IMR-90 (cell line): ENCODE measurements at regions not wholly inside any gene's neighbourhood (a gene's known extent, or its start where the extent isn't known, plus 50 kb on each side); places are given as distances from the start of the nearest gene placed in this dataset.

Experiments
- ATAC-seq: fragments of 200-7000 bp; cut with Tn5 transposase; 2 replicates; pipeline ENCODE4 v1.9.1; 2020; ENCODE audit warnings: low read depth, mild to moderate bottlenecking, moderate library complexity
- BruUV-seq: library from RNA; stranded (reverse); fragments of 400-500 nt; replicated peaks from 2 replicates; lab custom pipeline; 2021; lab: Mats Ljungman, UMichigan
- CTCF ChIA-PET: fragments of 300-600 bp; formaldehyde crosslinking; extraction: SDS; loops from one replicate; lab custom pipeline; 2021; ENCODE audit warnings: antibody characterized with exemption; lab: Yijun Ruan, JAX
- POLR2A ChIA-PET: fragments of 300-600 bp; sonication (Branson Sonifier 250); formaldehyde crosslinking; loops from one replicate; lab custom pipeline; 2022; ENCODE audit warnings: antibody characterized with exemption; ENCODE audit not compliant: unreplicated experiment; lab: Charles Lee
- DNase-seq: peaks from one replicate; pipeline ENCODE4 v3.0.0; 2013
- H2AFZ ChIP-seq: replicated peaks from 2 replicates; pipeline ENCODE3; 2013; ENCODE audit warnings: low read length, mild to moderate bottlenecking; ENCODE audit not compliant: poor library complexity
- H2AK5ac ChIP-seq: 2 replicates; pipeline ENCODE4 v1.6.1; 2013; ENCODE audit warnings: low read depth, low read length, inconsistent platforms
- H2AK9ac ChIP-seq: replicated peaks from 2 replicates; pipeline ENCODE3; 2013; ENCODE audit warnings: mild to moderate bottlenecking, low read depth, low read length, moderate library complexity; ENCODE audit not compliant: poor library complexity
- H2BK120ac ChIP-seq: 2 replicates; pipeline ENCODE4 v1.6.1; 2013; ENCODE audit warnings: low read depth, low read length, inconsistent platforms
- H2BK15ac ChIP-seq: 3 replicates; pipeline ENCODE4 v1.6.1; 2013; ENCODE audit warnings: low read depth, low read length, inconsistent platforms
- H2BK20ac ChIP-seq: 2 replicates; pipeline ENCODE4 v1.6.1; 2013; ENCODE audit warnings: low read depth, mild to moderate bottlenecking, inconsistent platforms, low read length, moderate library complexity
- H2BK5ac ChIP-seq: 2 replicates; pipeline ENCODE4 v1.6.1; 2013; ENCODE audit warnings: mild to moderate bottlenecking, low read depth, low read length, inconsistent platforms; ENCODE audit not compliant: poor library complexity, severe bottlenecking
- H3K14ac ChIP-seq: replicated peaks from 2 replicates; pipeline ENCODE4 v1.6.1; 2013; ENCODE audit warnings: low read depth, low read length, inconsistent platforms
- H3K18ac ChIP-seq: 2 replicates; pipeline ENCODE4 v1.6.1; 2013; ENCODE audit warnings: low read depth, low read length, control low read depth
- H3K23ac ChIP-seq: 2 replicates; pipeline ENCODE4 v1.6.1; 2013; ENCODE audit warnings: low read depth, low read length, inconsistent platforms
- H3K27ac ChIP-seq: 2 replicates; pipeline ENCODE4 v1.5.1; 2013; ENCODE audit warnings: mild to moderate bottlenecking, control low read depth, low read length; ENCODE audit not compliant: insufficient read depth
- H3K27me3 ChIP-seq: 2 replicates; pipeline ENCODE4 v1.6.1; 2013; ENCODE audit warnings: low read length; ENCODE audit not compliant: control insufficient read depth, insufficient read depth
- H3K36me3 ChIP-seq: 2 replicates; pipeline ENCODE4 v1.6.1; 2013; ENCODE audit warnings: low read length, mixed read lengths; ENCODE audit not compliant: control insufficient read depth, insufficient read depth
- H3K4ac ChIP-seq: 2 replicates; pipeline ENCODE4 v1.6.1; 2013; ENCODE audit warnings: low read depth, low read length, inconsistent platforms
- H3K4me1 ChIP-seq: 2 replicates; pipeline ENCODE4 v1.6.1; 2013; ENCODE audit warnings: low read length, mixed read lengths; ENCODE audit not compliant: control insufficient read depth, insufficient read depth
- H3K4me2 ChIP-seq: 2 replicates; pipeline ENCODE4 v1.6.1; 2013; ENCODE audit warnings: low read depth, mild to moderate bottlenecking, control low read depth, low read length, moderate library complexity
- H3K4me3 ChIP-seq: 2 replicates; pipeline ENCODE4 v1.5.1; 2013; ENCODE audit warnings: low read depth, mild to moderate bottlenecking, control low read depth, low read length, moderate library complexity; ENCODE audit not compliant: insufficient read depth
- H3K56ac ChIP-seq: 2 replicates; pipeline ENCODE4 v1.6.1; 2013; ENCODE audit warnings: low read length, inconsistent platforms; ENCODE audit not compliant: insufficient read depth; ENCODE audit errors: extremely low read depth
- H3K79me1 ChIP-seq, 2 experiments: 2 replicates each; pipeline ENCODE4 v1.6.1; 2013; ENCODE audit warnings: low read length in 2 of 2, inconsistent platforms in 1 of 2, low read depth in 1 of 2
- H3K9ac ChIP-seq: 2 replicates; pipeline ENCODE4 v1.6.1; 2013; ENCODE audit warnings: low read depth, low read length, control low read depth
- H3K9me1 ChIP-seq: 2 replicates; pipeline ENCODE4 v1.6.1; 2013; ENCODE audit warnings: low read length, inconsistent platforms; ENCODE audit not compliant: insufficient read depth
- H3K9me3 ChIP-seq: 2 replicates; pipeline ENCODE4 v1.6.1; 2013; ENCODE audit warnings: low read length; ENCODE audit not compliant: control insufficient read depth, insufficient read depth
- H4K20me1 ChIP-seq: 2 replicates; pipeline ENCODE4 v1.6.1; 2013; ENCODE audit warnings: low read length, inconsistent platforms; ENCODE audit not compliant: insufficient read depth
- H4K5ac ChIP-seq: 2 replicates; pipeline ENCODE4 v1.6.1; 2013; ENCODE audit warnings: mild to moderate bottlenecking, low read depth, low read length, control low read depth
- H4K8ac ChIP-seq, 2 experiments: 2 replicates each; pipeline ENCODE4 v1.6.1; 2013; ENCODE audit warnings: low read depth in 2 of 2, low read length in 2 of 2, control low read depth in 1 of 2, inconsistent platforms in 1 of 2
- H4K91ac ChIP-seq: 2 replicates; pipeline ENCODE4 v1.6.1; 2013; ENCODE audit warnings: low read depth, low read length, inconsistent platforms; ENCODE audit not compliant: insufficient read depth
- CEBPB ChIP-seq: IDR thresholded peaks from 2 replicates; pipeline ENCODE4 v1.6.1; 2012; ENCODE audit warnings: low read depth, low read length, improper control_type of control experiment
- FOS ChIP-seq: fragments of 150-350 bp; IDR thresholded peaks from 2 replicates; pipeline ENCODE4 v1.6.1; 2016; ENCODE audit warnings: low read depth, low read length
- POLR2A ChIP-seq: IDR thresholded peaks from 2 replicates; pipeline ENCODE4 v1.6.1; 2012; ENCODE audit warnings: mild to moderate bottlenecking, low read depth, low read length
- RAD21 ChIP-seq: IDR thresholded peaks from 2 replicates; pipeline ENCODE4 v1.6.1; 2012; ENCODE audit warnings: low read length, improper control_type of control experiment
- RCOR1 ChIP-seq: IDR thresholded peaks from 2 replicates; pipeline ENCODE4 v1.6.1; 2012; ENCODE audit warnings: mild to moderate bottlenecking, low read length, improper control_type of control experiment; ENCODE audit not compliant: insufficient replicate concordance
- USF2 ChIP-seq: fragments of 150-350 bp; IDR thresholded peaks from 2 replicates; pipeline ENCODE4 v1.6.1; 2017; ENCODE audit warnings: mild to moderate bottlenecking, antibody characterized with exemption, low read length, low read depth
- WGBS, 2 experiments: methylation state at CpG; one replicate each; pipeline versions ENCODE4 v1.1.5 to v1.1.7; 2013; ENCODE audit warnings: missing lambda C conversion rate in 2 of 2; ENCODE audit not compliant: insufficient read length in 1 of 2; ENCODE audit errors: extremely low coverage in 2 of 2; 5-methylcytosine and 5-hydroxymethylcytosine counted together
- dilution Hi-C: fragments of 300-500 bp; cut with HindIII; formaldehyde crosslinking; loops from one replicate; pipeline ENCODE4 v1.14.3; 2018; ENCODE audit warnings: low sequenced_read_pairs; ENCODE audit not compliant: unreplicated experiment
- in situ Hi-C: fragments of 300-500 bp; cut with MboI; formaldehyde crosslinking; loops from 3 replicates; pipeline ENCODE4 v1.14.3; 2019; ENCODE audit warnings: low sequenced_read_pairs, inconsistent platforms, mixed read lengths
- intact Hi-C: fragments of 100-400 bp; cut with micrococcal nuclease; formaldehyde crosslinking; loops from 2 replicates; pipeline ENCODE4 v1.10.0; 2022

GRCh38 chr4:126318376-126318775, 1003.6 kb downstream of the FAT4 start:
- Histone ChIP-seq H2BK5ac (no peak overlapping the region), H3K14ac (no peak overlapping the region), H3K23ac (no peak overlapping the region), H3K4me3 (no peak overlapping the region), H4K20me1 (no peaks in the 10 kb centered on the region), H3K36me3 (no peaks in the 10 kb centered on the region), H2BK20ac (no peak overlapping the region), H2AFZ (no peak overlapping the region), H2AK9ac (no peak overlapping the region), H4K8ac (no peak overlapping the region), H2BK15ac (no peak overlapping the region), H3K27me3 (no peaks in the 10 kb centered on the region), H3K18ac (no peak overlapping the region), H3K4me1 (no peaks in the 10 kb centered on the region), H3K9me3 (no peaks in the 10 kb centered on the region), H3K79me1 (no peaks in the 10 kb centered on the region), H3K56ac (no peak overlapping the region), H4K91ac (no peak overlapping the region), H3K27ac (no peak overlapping the region), H4K5ac (no peak overlapping the region), H2AK5ac (no peak overlapping the region), H3K9ac (no peak overlapping the region), H3K4me2 (no peak overlapping the region), H3K9me1 (no peaks in the 10 kb centered on the region), H3K4ac (no peak overlapping the region), H2BK120ac (no peak overlapping the region)
- in situ Hi-C loops, result no loop called here
- BruUV-seq, result no TSS peak
- no CpG with 5 or more reads among the region's 3 CpGs for WGBS, 2 experiments
- POLR2A ChIA-PET, result no interaction called here
- dilution Hi-C loops, result no loop called here
- TF ChIP-seq POLR2A (no peak), CEBPB (no peak), RAD21 (no peak), RCOR1 (no peak), USF2 (no peak), FOS (no peak)
- ATAC-seq, result no peak
- no peak for DNase-seq
- intact Hi-C loops, result no loop called here
- CTCF ChIA-PET, result no interaction called here
